HepG2 (cell line): ENCODE measurements at regions not wholly inside any gene's neighbourhood (a gene's known extent, or its start where the extent isn't known, plus 50 kb on each side); places are given as distances from the start of the nearest gene placed in this dataset.

ENCODE experiments used
- ATAC-seq: fragments of 200-7000 bp; cut with Tn5 transposase; 3 replicates; pipeline ENCODE4 v1.9.1; 2020; ENCODE audit warnings: mild to moderate bottlenecking, moderate library complexity
- BruUV-seq: library from RNA; stranded (reverse); fragments of 400-500 nt; replicated peaks from 2 replicates; lab custom pipeline; 2021; lab: Mats Ljungman, UMichigan
- CTCF ChIA-PET: fragments of 300-600 bp; formaldehyde crosslinking; extraction: SDS; loops from one replicate; lab custom pipeline; 2021; ENCODE audit warnings: low total read pairs, inconsistent platforms, low intra/inter-chr PET ratio; lab: Yijun Ruan, JAX
- POLR2A ChIA-PET: fragments of 350-600 bp; sonication (Branson Sonifier 250); formaldehyde crosslinking; loops from one replicate; lab custom pipeline; 2020; ENCODE audit warnings: antibody characterized with exemption, inconsistent platforms; lab: Yijun Ruan, JAX
- DNase-seq: peaks from one replicate; pipeline ENCODE4 v3.0.0-alpha.2; 2015; ENCODE audit warnings: low spot score
- FAIRE-seq: peaks from 3 replicates; lab custom pipeline; 2011; peaks lifted over from hg19 to GRCh38; lab: Jason Lieb, UNC
- H2AFZ ChIP-seq: one replicate; pipeline ENCODE4 v1.6.1; 2011; ENCODE audit warnings: low read length, inconsistent platforms
- H3K27ac ChIP-seq: fragments of 300-600 bp; 3 replicates; pipeline ENCODE4 v1.8.0; 2011; ENCODE audit warnings: mixed run types, mild to moderate bottlenecking, mixed read lengths, low read length, inconsistent platforms; ENCODE audit not compliant: insufficient read depth; ENCODE audit errors: extremely low read length
- H3K27me3 ChIP-seq, 2 experiments: fragments of 200-600 bp in 1 of 2; 2 replicates in 1 of 2; 3 replicates in 1 of 2; pipeline versions ENCODE4 v1.6.0 to v1.8.0; 2011; ENCODE audit warnings: low read length in 2 of 2, mild to moderate bottlenecking in 2 of 2, moderate library complexity in 2 of 2, inconsistent platforms in 1 of 2; ENCODE audit not compliant: insufficient read depth in 2 of 2, control insufficient read depth in 1 of 2
- H3K36me3 ChIP-seq, 2 experiments: fragments of 200-600 bp in 1 of 2; replicated peaks in 1 of 2; 2 replicates in 1 of 2; 3 replicates in 1 of 2; pipeline versions ENCODE4 v1.5.1 to v1.8.0; 2011; ENCODE audit warnings: low read length in 2 of 2, inconsistent platforms in 1 of 2; ENCODE audit not compliant: insufficient read depth in 2 of 2, control insufficient read depth in 1 of 2
- H3K4me1 ChIP-seq: 2 replicates; pipeline ENCODE4 v1.5.1; 2012; ENCODE audit warnings: low read length, inconsistent platforms; ENCODE audit not compliant: insufficient read depth
- H3K4me2 ChIP-seq: 2 replicates; pipeline ENCODE4 v1.6.0; 2011; ENCODE audit warnings: low read depth, low read length, inconsistent platforms
- H3K4me3 ChIP-seq, 3 experiments: fragments of 200-600 bp in 1 of 3; sonication (generic), shearing (Covaris generic) in 1 of 3; replicated peaks in 1 of 3; 2 replicates each; pipeline ENCODE4 v1.5.1; 2011 to 2016; ENCODE audit warnings: low read length in 3 of 3, inconsistent platforms in 2 of 3, low read depth in 2 of 3, mild to moderate bottlenecking in 2 of 3, control low read depth in 1 of 3, mixed read lengths in 1 of 3; ENCODE audit not compliant: insufficient read depth in 1 of 3
- H3K79me2 ChIP-seq: one replicate; pipeline ENCODE4 v1.6.1; 2011; ENCODE audit warnings: low read length, inconsistent platforms; ENCODE audit not compliant: insufficient read depth
- H3K9ac ChIP-seq: 2 replicates; pipeline ENCODE4 v1.6.0; 2011; ENCODE audit warnings: mild to moderate bottlenecking, low read depth, low read length, inconsistent platforms; ENCODE audit not compliant: insufficient read depth
- H3K9me3 ChIP-seq: 2 replicates; pipeline ENCODE4 v1.5.1; 2012; ENCODE audit warnings: mild to moderate bottlenecking, low read length
- H4K20me1 ChIP-seq: 2 replicates; pipeline ENCODE4 v1.6.0; 2011; ENCODE audit warnings: inconsistent platforms, mild to moderate bottlenecking, low read length, moderate library complexity; ENCODE audit not compliant: insufficient read depth
- ATRX ChIP-seq: sonication (generic); formaldehyde crosslinking; IDR thresholded peaks from 2 replicates; pipeline ENCODE4 v1.4.0; 2020; ENCODE audit warnings: missing genetic modification reagents, borderline replicate concordance
- CREB1 ChIP-seq, 2 experiments: fragments of 450-650 bp in 1 of 2; IDR thresholded peaks; 2 replicates each; pipeline ENCODE4 v1.6.1; 2016 to 2017; ENCODE audit warnings: control low read depth in 1 of 2, mild to moderate bottlenecking in 1 of 2, missing compliant biosample characterization in 1 of 2, missing genetic modification characterization in 1 of 2
- EHMT2 ChIP-seq: fragments of 200-600 bp; sonication (generic); IDR thresholded peaks from 2 replicates; pipeline ENCODE4 v1.7.0; 2017; ENCODE audit warnings: antibody characterized with exemption, low read depth, low read length, borderline replicate concordance
- FOXM1 ChIP-seq: sonication (generic); formaldehyde crosslinking; IDR thresholded peaks from 2 replicates; pipeline ENCODE4 v1.5.0; 2020; ENCODE audit warnings: missing genetic modification reagents
- GATA4 ChIP-seq: sonication (generic); IDR thresholded peaks from 2 replicates; pipeline ENCODE4 v1.6.1; 2016; ENCODE audit warnings: antibody characterized with exemption, low read depth, borderline replicate concordance
- HOXA5 ChIP-seq: sonication (generic); formaldehyde crosslinking; IDR thresholded peaks from 2 replicates; pipeline ENCODE4 v1.4.0; 2020; ENCODE audit warnings: missing genetic modification reagents
- RFX3 ChIP-seq: IDR thresholded peaks from 2 replicates; pipeline ENCODE4 v1.6.1; 2016; ENCODE audit warnings: missing biosample characterization, missing genetic modification reagents
- TOPORS ChIP-seq: sonication (generic); formaldehyde crosslinking; IDR thresholded peaks from 2 replicates; pipeline ENCODE4 v1.8.0; 2023; ENCODE audit warnings: mild to moderate bottlenecking, missing genetic modification reagents
- ZNF543 ChIP-seq: sonication (generic); formaldehyde crosslinking; IDR thresholded peaks from 2 replicates; pipeline ENCODE4 v1.4.0; 2020; ENCODE audit warnings: mild to moderate bottlenecking, missing genetic modification reagents
- ZSCAN5A ChIP-seq: sonication (generic); formaldehyde crosslinking; IDR thresholded peaks from 2 replicates; pipeline ENCODE4 v1.8.0; 2022; ENCODE audit warnings: mild to moderate bottlenecking, missing genetic modification reagents, borderline replicate concordance
- WGBS: methylation state at CpG from one replicate; pipeline ENCODE4 v1.1.6; 2017; ENCODE audit warnings: low lambda C conversion rate; 5-methylcytosine and 5-hydroxymethylcytosine counted together
- in situ Hi-C: cut with HindIII; loops from 2 replicates; pipeline ENCODE4 v1.10.0; 2017; ENCODE audit warnings: low pct_unique_long_range_greater_than_20kb; ENCODE audit not compliant: extremely low pct_ligation_motif_present
- intact Hi-C: fragments of 100-400 bp; cut with micrococcal nuclease; formaldehyde crosslinking; loops from one replicate; pipeline ENCODE4 v1.10.0; 2022; ENCODE audit not compliant: unreplicated experiment
- TF ChIP-seq, protein P1 (sequence below): sonication (generic); formaldehyde crosslinking; IDR thresholded peaks from 2 replicates; pipeline ENCODE4 v1.4.0; 2020; ENCODE audit warnings: missing genetic modification reagents
- TF ChIP-seq, protein P2 (sequence below): sonication (generic); formaldehyde crosslinking; IDR thresholded peaks from 2 replicates; pipeline ENCODE4 v1.4.0; 2020; ENCODE audit warnings: missing genetic modification reagents, mild to moderate bottlenecking, borderline replicate concordance
- TF ChIP-seq, protein P3 (sequence below): sonication (generic); formaldehyde crosslinking; conservative IDR thresholded peaks from 2 replicates; pipeline ENCODE4 v1.5.0; 2020; ENCODE audit warnings: missing genetic modification reagents

GRCh38 chr4:146107587-146108240 lies 67.8 kb upstream of the LSM6 start:
- H3K9ac ChIP-seq = no peak overlapping the region
- H3K9me3 ChIP-seq = no peaks in the 10 kb centered on the region
- no peak overlapping the region for H3K4me3 ChIP-seq
- DNase-seq (no peak), ATAC-seq (no peak), FAIRE-seq (no peak)
- no peaks in the 10 kb centered on the region for H4K20me1 ChIP-seq
- CTCF ChIA-PET = no interaction called here
- no peak overlapping the region for H2AFZ ChIP-seq
- intact Hi-C loops (no loop called here), in situ Hi-C loops (no loop called here)
- no peaks in the 10 kb centered on the region for H3K27me3 ChIP-seq
- no peak for TF ChIP-seq GATA4
- TF ChIP-seq CREB1 (IDR thresholded peaks at IDR 0.05) = 0 out of 2 replicates have a peak, but pooled peaks have one; percentile 26
- no peak for TF ChIP-seq CREB1 (CRISPR knock-in tag; IDR thresholded peaks at IDR 0.05)
- H3K36me3 ChIP-seq = no peaks in the 10 kb centered on the region
- H3K4me2 ChIP-seq = no peak overlapping the region
- H3K79me2 ChIP-seq = no peaks in the 10 kb centered on the region
- H3K4me1 ChIP-seq = no peaks in the 10 kb centered on the region
- H3K27ac ChIP-seq = no peak overlapping the region
- POLR2A ChIA-PET = no interaction called here
- no TSS peak for BruUV-seq
- 33% methylated on average over 3 of the region's 3 CpGs for WGBS

DNA sequence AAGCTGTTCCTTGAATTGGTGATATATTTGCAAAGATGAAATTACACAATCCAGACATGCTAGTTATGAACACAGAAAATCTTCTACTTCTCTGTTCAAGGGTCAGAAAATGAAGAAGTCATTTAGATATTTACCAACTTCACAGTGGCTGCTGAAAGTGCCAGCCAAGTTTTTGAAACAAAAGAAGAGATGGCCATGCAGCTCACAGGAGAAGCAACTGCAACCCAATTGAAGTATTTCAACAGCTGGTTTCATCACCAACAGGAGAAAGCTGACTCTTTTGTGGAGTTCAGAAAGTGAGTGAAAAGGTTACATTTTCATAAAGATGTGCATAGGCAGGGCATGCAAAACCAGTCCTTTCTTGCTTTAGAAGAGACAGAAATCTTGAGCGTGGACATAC lies 70.1 kb upstream of the LSM6 start:
- Histone ChIP-seq H3K79me2 (no peaks in the 10 kb centered on the region), H3K9ac (no peak overlapping the region), H3K36me3 (no peaks in the 10 kb centered on the region), H4K20me1 (no peaks in the 10 kb centered on the region), H2AFZ (no peak overlapping the region), H3K27me3 (no peaks in the 10 kb centered on the region), H3K9me3 (no peaks in the 10 kb centered on the region), H3K4me1 (no peaks in the 10 kb centered on the region), H3K27ac (no peak overlapping the region), H3K4me3 (no peak overlapping the region), H3K4me2 (no peak overlapping the region)
- ATAC-seq = no peak
- no peak for DNase-seq
- FAIRE-seq = no peak
- CTCF ChIA-PET = no interaction called here
- intact Hi-C loops = no loop called here
- POLR2A ChIA-PET = no interaction called here
- no TSS peak for BruUV-seq
- WGBS = 92% methylated on average over 1 of the region's 1 CpG
- in situ Hi-C loops = no loop called here
- TF ChIP-seq ZNF543 (CRISPR knock-in tag) = no peak
- no peak for TF ChIP-seq FOXM1 (CRISPR knock-in tag)
- TF ChIP-seq EHMT2 = no peak
- TF ChIP-seq HOXA5 (CRISPR knock-in tag) = no peak
- TF ChIP-seq RFX3 (CRISPR knock-in tag) = no peak
- TF ChIP-seq, protein P1, sequence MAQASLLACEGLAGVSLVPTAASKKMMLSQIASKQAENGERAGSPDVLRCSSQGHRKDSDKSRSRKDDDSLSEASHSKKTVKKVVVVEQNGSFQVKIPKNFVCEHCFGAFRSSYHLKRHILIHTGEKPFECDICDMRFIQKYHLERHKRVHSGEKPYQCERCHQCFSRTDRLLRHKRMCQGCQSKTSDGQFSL (CRISPR knock-in tag) = no peak
- TF ChIP-seq, protein P2, sequence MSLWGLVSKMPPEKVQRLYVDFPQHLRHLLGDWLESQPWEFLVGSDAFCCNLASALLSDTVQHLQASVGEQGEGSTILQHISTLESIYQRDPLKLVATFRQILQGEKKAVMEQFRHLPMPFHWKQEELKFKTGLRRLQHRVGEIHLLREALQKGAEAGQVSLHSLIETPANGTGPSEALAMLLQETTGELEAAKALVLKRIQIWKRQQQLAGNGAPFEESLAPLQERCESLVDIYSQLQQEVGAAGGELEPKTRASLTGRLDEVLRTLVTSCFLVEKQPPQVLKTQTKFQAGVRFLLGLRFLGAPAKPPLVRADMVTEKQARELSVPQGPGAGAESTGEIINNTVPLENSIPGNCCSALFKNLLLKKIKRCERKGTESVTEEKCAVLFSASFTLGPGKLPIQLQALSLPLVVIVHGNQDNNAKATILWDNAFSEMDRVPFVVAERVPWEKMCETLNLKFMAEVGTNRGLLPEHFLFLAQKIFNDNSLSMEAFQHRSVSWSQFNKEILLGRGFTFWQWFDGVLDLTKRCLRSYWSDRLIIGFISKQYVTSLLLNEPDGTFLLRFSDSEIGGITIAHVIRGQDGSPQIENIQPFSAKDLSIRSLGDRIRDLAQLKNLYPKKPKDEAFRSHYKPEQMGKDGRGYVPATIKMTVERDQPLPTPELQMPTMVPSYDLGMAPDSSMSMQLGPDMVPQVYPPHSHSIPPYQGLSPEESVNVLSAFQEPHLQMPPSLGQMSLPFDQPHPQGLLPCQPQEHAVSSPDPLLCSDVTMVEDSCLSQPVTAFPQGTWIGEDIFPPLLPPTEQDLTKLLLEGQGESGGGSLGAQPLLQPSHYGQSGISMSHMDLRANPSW (CRISPR knock-in tag) = no peak
- TF ChIP-seq ZSCAN5A (CRISPR knock-in tag) = no peak
- TF ChIP-seq, protein P3, sequence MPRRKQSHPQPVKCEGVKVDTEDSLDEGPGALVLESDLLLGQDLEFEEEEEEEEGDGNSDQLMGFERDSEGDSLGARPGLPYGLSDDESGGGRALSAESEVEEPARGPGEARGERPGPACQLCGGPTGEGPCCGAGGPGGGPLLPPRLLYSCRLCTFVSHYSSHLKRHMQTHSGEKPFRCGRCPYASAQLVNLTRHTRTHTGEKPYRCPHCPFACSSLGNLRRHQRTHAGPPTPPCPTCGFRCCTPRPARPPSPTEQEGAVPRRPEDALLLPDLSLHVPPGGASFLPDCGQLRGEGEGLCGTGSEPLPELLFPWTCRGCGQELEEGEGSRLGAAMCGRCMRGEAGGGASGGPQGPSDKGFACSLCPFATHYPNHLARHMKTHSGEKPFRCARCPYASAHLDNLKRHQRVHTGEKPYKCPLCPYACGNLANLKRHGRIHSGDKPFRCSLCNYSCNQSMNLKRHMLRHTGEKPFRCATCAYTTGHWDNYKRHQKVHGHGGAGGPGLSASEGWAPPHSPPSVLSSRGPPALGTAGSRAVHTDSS (CRISPR knock-in tag) = no peak
- no peak for TF ChIP-seq ATRX (CRISPR knock-in tag)
- no peak for TF ChIP-seq TOPORS (CRISPR knock-in tag)
